ENCODE measurements at regions not wholly inside any gene's neighbourhood (a gene's known extent, or its start where the extent isn't known, plus 50 kb on each side); places are given as distances from the start of the nearest gene placed in this dataset.

DNA sequence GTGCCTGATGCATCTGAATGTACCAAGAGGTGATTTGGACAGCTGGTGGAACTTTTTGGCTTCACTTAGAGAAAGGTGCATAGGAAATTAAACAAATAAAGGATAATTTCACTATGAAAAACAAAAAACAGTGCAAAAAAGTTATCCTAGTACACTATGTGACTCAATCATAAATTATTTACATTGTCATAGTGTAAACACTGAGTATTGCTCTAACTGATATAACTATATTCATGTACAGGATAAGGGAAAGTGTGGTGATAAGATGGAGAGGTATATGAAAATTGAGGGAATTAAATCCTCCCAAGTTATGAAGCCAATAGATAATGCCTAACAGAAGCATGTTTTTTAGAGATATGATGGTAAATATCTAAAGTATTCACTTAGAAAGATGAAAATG, 50.2 kb upstream of the CPNE4 start:
- TF ChIP-seq, protein P1, sequence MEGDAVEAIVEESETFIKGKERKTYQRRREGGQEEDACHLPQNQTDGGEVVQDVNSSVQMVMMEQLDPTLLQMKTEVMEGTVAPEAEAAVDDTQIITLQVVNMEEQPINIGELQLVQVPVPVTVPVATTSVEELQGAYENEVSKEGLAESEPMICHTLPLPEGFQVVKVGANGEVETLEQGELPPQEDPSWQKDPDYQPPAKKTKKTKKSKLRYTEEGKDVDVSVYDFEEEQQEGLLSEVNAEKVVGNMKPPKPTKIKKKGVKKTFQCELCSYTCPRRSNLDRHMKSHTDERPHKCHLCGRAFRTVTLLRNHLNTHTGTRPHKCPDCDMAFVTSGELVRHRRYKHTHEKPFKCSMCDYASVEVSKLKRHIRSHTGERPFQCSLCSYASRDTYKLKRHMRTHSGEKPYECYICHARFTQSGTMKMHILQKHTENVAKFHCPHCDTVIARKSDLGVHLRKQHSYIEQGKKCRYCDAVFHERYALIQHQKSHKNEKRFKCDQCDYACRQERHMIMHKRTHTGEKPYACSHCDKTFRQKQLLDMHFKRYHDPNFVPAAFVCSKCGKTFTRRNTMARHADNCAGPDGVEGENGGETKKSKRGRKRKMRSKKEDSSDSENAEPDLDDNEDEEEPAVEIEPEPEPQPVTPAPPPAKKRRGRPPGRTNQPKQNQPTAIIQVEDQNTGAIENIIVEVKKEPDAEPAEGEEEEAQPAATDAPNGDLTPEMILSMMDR (IDR thresholded peaks at IDR 0.05) = no peak
- no peak for TF ChIP-seq POLR2A (IDR thresholded peaks at IDR 0.05)

Data from adrenal gland (tissue), 5 donors.